Stimulated activated naive CD8-positive, alpha-beta T cell treated with anti-CD3 and anti-CD28 coated beads, Interleukin-15, Interleukin-2, amounts not matched to agents 100 U/mL and 50 U/mL, for 24 hours (primary cell): ENCODE measurements at regions not wholly inside any gene's neighbourhood (a gene's known extent, or its start where the extent isn't known, plus 50 kb on each side); places are given as distances from the start of the nearest gene placed in this dataset.
"Not testable (repeated sequence)": the region's sequence is repeated elsewhere in the genome, so short reads cannot be mapped to it uniquely, and the experiment has no call there.

Experiments used
- ATAC-seq: fragments of 150-1000 bp; cut with Tn5 transposase; one replicate; pipeline ENCODE4 v1.10.0; 2021
- DNase-seq: peaks from one replicate; pipeline ENCODE4 v3.0.0; 2021

DNA sequence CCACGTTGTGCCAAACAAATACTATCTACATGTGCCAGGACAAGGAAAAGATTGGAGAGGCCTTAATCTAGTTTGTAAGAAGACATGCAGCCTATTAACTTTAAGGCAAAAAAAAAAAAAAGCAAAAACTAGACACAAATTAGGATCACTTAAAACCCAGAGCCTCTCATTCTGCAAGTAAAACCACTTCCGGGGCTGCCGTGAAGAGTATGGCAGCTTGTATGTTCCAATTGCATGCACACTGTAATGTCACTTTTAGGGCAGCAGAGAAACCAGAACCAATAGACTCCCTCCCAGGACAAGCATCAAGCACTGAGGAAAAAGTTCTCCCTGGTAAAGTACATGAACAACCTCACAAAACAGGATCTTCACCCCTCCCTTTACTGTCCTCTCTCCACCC lies 70.6 kb downstream of the RSL24D1 start:
- DNase-seq (no peak), ATAC-seq (no peak)

DNA sequence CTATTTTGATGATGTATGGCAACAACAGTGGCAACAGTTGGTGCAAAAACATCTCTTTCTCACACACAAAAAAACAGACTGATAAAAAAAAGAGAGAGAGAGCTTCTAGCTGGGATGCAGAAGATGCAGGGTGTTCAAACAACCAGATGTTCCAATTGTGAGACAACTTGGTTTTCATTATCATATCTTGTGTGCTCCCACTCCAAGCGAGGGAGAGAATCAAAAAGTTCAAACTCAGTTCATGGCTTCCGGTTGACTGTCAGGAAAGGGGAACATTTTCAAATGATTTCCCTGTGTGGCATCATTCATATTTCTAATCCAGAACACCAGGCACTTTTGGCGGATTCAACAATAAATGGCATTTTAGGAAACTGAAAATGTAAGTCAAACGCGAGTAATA lies 72.1 kb downstream of the RSL24D1 start:
- ATAC-seq, result no peak

DNA sequence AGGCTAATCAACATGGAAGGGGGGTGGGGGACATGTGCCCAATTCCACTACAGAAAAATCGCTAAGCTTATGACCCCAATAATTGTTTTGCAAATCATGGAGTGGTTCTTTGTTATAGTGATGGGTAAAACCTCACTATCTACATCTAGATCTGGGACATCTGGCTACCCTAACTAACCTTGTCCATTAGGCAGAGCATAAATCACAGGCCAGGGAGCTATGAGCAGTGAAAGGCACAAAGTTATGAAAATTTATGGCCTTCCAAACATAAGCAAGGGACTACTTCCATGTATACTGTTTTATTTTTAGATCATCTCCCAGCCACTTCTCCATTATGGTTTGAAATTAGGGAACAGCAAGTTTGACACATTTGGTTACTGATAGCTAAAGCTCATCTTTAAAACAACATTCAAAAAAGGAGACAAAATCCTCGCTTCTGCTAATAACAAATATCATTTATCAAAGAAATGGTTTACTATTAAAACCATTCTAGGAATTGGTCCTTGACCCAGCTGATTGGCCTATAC lies 78.3 kb downstream of the RSL24D1 start:
- ATAC-seq (no peak), DNase-seq (no peak)

More for the DNA sequence above, 72.1 kb downstream of the RSL24D1 start:
- DNase-seq, result no peak

DNA sequence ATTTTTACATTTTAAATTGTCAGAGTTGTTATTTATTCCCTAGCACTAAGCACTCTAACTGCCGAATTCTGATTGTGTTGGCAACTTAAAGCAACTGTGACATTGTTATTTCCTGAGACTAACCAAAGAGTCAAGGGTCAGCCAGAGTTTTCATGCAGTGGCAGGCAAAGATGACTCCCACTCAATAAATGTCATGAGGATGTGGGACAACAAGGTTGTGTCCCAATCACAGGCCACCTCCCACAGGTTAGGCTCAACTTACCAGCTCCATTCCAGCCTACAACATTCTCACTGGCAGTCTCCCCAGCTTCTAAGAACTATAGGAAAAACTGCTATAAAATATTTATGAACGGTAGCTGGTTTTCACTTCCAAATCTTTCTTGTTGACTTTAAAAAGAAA lies 80.1 kb downstream of the RSL24D1 start:
- ATAC-seq, result no peak
- no peak for DNase-seq

DNA sequence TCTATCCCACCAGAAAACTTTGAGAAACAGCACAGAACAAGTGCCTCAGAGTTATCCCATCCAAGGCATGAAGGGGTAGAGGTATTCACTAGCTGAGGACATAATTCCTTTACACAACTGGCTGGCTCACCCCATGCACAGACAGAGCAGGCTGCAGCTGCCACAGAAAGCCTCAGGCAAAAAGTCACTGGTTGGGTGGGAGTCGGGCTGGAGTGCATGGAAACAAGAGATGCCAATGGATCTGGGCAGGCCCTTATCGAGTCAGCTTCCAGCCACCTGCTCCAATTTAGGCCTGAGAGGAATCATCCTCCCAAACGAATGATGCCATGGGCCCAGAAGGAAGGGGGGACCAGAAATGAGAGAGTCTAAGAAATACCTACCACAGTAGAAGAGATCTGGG lies 83.0 kb downstream of the RSL24D1 start:
- no peak for DNase-seq

DNA sequence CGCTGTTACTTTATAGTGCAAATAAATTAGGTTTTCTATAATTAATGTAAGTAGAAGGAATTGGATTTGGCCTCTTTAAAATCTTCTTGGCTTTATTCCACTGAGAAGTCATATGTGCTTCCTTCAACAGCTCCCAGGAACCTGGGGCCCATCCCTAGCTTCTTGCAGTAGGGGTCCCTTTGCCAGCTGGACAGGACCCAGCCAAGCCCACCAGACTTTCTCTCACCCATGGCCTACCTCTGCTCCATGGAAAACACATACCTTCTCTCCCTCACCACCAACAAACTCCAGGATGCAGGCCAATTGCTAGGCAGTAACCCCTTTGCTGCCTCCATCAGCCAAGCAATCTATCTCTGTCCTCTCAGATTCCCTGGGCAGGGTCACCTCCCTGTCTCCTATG lies 84.0 kb downstream of the RSL24D1 start:
- no peak for ATAC-seq
- DNase-seq, result no peak

More for the DNA sequence above, 83.0 kb downstream of the RSL24D1 start:
- no peak for ATAC-seq

DNA sequence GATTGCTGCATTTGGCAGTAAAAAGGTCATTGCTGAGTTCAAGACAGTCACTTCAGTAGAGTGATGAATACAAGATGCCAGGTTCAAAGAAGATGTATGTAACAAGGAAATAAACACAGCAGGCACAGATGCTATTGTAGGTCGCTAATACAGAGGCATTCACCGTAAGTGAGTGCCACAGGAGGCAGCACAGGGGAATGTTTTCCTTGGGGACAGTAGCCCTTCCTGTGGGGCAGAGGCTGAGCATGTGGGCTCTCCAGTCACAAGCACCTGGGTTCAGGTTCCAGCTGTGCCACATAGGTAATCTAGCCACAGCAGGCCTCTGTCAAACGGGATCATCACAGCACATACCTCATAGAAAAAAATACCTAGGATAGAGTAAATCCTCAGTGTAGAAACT lies 86.3 kb downstream of the RSL24D1 start:
- ATAC-seq (no peak), DNase-seq (no peak)

DNA sequence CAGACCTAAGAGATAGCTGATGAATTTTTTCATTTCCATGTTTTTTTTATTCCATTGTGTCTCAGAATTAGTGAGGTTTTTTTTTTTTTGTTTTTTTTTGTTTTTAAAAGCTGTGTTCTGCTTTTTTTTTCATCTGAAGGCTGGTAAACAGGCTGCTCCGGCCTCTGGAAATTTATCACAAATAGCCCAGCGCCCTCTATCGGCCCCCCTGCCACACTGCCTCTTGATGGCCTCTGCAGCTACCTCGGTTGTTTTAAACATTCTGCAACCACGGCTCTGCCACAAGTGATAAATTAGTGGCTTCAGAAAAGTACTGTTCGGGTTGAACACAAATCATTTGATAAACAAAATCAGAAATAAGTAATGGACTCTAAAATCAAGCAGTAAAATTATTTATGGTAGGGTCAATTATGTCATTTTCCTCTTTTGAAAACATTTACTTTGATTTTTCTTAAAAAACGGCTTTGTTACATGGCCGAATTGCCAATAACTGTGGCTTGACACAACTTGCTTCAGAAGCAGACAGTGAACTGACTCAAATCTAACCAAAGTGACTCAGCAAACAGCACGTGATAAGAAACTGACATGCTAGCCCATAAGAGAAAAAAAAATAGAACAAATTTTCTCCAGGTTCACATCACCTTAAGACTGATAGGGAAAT lies 87.8 kb downstream of the RSL24D1 start:
- DNase-seq (peak; percentile 70), ATAC-seq (no peak)

DNA sequence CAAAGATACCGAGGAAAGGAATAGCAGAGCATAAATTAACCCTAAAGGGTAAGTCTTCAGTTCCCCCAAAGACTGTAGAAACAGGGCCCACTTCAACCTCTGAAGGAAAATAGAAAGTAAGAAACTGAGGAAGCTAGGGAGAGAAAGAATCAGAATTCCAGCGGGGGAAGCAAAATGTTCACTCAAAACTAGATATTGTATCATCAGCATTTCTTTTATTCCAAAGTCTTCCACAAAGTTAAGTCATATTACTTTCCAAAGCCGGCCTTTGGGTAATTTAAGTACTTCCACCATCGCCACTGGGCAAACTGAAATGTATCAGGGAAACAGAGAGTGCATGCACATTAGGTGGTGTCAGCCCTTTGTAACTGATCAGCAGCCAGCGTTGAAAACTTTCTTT lies 88.3 kb downstream of the RSL24D1 start:
- no peak for ATAC-seq
- DNase-seq, result no peak

DNA sequence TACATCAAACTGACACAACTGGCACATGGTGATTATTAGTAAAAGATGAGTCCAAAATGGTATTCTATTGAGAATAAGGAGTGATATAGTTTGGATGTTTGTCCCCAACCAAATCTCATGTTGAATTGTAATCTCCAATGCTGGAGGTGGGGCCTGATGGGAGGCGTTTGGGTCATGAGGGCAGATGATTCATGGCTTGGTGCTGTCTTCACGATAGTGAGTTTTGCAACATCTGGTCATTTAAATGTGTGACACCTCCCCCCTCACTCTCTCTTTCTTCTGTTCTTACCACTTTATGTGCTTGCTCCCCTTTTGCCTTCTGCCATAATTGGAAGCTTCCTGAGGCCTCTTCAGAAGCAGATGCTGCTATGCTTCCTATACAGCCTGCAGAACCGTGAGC lies 90.6 kb downstream of the RSL24D1 start:
- ATAC-seq, result no peak
- no peak for DNase-seq

DNA sequence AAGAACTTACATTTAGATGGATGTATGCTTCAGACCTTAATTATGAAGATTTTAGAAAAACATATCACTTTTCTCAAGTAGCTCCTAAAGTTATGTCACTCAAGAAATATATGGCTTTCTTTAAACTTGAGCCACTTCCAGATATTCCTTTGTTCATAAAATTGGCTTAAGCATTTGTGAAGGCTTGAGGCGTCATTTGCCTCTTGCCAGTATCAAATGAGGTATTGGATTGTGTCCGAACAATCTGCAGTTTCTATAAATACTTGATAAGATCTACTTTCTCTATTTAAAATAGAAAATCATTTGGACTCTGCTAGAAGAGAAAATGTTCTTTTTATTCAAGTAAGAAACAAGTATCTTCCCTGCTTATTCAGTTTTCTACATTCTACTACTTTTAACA lies 102.6 kb downstream of the RSL24D1 start:
- no peak for ATAC-seq
- no peak for DNase-seq

DNA sequence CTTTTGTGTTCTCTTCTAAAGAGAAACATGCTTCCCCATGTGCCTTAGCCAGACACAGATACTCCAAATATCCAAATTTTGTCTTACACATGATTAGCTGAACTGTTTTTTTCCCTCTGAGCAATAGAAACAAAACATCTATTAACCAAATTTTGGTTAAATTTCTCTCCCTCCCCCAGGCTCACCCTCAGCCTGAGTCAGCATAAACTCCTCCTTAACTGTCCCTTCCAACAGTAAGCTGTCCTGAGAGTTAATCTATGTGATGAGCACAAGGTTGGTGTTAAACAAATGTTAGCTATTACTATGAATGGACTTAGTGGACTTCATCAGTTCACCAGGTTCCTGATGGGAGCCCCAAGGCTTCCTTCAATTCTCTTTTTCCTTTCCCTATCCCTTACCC lies 108.5 kb downstream of the RSL24D1 start:
- ATAC-seq (no peak), DNase-seq (no peak)

DNA sequence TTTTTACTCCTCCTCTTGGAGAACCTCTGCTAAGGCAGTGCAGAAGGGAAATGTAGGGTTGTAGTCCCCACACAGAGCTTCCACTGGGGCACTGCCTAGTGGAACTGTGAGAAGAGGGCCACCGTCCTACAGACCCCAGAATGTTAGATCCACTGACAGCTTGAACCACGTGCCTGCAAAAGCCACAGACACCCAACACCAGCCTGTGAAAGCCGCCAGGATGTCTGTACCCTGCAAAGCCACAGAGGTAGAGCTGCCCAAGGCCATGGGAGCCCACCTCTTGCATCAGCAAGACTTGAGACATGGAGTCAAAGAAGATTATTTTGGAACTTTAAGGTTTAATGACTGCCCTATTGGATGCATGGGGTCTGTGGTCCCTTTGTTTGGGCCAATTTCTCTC lies 112.1 kb downstream of the RSL24D1 start:
- no peak for ATAC-seq

DNA sequence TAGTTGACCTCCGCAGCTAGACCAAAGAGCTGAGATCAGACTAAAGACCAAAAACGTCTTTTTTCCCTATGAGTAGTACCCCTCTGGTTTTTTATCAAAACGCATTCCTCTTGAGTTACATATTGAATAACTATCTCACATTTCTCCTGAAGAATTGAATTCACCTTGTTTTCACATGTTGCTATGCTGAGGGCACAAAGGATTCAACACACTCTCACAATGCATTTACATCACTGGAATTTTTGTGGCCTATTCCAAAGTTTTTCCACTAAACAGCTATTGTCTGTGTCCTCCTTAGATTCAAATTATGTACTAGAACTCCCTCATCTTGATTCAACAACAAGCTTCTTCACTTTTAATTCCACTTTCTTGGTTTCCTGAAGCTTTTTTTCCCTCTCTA lies 112.5 kb downstream of the RSL24D1 start:
- ATAC-seq, result no peak
- DNase-seq, result no peak

More for the DNA sequence above, 112.1 kb downstream of the RSL24D1 start:
- DNase-seq, result no peak

DNA sequence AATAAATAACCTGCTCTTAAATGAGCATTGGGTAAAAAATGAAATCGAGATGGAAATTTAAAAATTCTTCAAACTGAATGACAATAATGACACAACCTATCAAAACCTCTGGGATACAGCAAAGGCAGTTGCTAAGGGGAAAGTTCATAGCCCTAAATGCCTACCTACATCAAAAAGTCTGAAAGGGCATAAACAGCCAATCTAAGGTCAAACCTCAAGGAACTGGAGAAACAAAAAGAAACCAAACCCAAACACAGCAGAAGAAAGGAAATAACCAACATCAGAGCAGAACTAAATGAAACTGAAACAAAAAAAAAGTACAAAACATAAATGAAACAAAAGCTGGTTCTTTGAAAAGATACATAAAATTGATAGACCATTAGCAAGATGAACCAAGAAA lies 119.7 kb downstream of the RSL24D1 start:
- DNase-seq, ATAC-seq: not testable (repeated sequence)

DNA sequence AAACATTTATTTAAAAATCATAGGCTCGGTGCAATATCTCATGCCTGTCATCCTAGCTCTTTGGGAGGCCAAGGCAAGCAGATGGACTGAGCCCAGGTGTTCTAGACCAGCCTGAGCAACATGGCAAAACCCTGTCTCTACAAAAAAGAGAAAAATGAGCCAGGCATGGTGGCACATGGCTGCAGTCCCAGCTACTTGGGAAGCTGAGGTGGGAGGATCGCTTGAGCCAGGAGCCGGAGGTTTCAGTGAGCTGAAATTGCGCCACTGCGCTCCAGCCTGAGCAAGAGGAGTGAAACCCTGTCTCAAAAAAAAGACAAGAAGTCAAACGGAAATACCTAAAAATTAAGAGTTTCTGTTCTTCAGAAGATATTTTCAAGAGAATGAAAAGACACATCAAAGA lies 122.3 kb downstream of the RSL24D1 start:
- DNase-seq, result no peak
- no peak for ATAC-seq

DNA sequence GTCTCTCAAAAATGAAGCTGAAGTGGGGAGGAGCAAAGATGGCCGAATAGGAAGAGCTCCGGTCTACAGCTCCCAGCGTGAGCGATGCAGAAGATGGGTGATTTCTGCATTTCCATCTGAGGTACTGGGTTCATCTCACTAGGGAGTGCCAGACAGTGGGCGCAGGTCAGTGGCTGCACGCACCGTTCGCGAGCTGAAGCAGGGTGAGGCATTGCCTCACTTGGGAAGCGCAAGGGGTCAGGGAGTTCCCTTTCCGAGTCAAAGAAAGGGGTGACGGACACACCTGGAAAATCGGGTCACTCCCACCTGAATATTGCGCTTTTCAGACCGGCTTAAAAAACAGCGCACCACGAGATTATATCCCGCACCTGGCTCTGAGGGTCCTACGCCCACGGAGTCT lies 132.8 kb downstream of the RSL24D1 start:
- ATAC-seq, DNase-seq: not testable (repeated sequence)

DNA sequence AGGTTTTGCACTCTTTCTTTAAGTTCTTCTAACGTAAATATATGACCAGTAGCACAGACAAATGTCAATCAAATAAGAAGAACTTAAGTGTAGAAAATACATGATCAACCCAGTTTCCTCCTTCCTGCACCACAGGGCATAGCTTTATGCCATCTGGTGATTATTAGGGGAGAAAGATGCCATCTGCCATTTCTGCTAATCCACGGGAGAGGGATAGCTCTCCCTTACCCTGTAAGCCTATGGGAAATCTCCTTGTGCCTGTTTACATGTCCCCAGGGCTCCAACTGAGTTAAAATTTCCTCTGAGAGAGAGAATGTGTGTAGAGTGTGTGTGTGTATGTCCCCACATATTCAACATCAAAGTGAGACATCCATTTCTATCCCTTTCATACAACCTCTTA lies 135.9 kb downstream of the RSL24D1 start:
- ATAC-seq, result no peak
- no peak for DNase-seq

DNA sequence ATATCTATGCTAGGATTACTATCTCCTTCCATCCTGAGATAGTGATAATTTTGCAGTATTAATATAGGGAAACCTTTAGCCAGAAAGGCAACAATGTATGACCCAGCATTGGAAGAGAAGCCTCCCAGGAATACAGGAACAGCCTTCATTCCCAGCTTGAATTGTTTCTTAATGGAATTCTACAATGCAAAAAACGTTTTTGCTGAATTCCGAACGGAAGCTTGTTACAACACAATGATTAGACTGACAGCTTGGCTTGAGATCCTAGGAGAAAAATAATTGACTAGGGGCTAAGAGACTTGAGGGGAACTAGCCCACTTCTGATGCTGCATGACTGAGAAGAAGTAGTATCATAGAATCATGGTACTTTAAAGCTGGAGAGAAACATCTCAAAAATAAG lies 140.2 kb downstream of the RSL24D1 start:
- DNase-seq, result no peak
- no peak for ATAC-seq

DNA sequence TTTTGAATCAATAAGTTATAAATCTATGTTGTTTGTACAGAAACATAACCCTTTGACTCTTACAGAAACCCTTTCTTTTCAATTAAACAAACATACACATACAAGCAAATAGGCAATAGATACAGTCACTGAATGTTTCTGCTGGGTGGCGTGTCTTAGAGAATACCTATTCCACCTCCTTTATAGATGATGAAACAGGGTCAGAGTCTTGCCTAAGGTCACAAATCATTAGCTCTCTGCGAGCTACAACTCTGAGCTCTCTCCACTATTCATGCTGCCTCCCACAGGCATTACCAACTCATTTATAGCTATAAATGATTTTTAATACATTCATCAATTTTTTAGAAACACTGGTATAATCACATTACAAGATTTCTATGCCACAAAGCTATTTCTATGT lies 152.6 kb downstream of the RSL24D1 start:
- no peak for DNase-seq
- no peak for ATAC-seq

DNA sequence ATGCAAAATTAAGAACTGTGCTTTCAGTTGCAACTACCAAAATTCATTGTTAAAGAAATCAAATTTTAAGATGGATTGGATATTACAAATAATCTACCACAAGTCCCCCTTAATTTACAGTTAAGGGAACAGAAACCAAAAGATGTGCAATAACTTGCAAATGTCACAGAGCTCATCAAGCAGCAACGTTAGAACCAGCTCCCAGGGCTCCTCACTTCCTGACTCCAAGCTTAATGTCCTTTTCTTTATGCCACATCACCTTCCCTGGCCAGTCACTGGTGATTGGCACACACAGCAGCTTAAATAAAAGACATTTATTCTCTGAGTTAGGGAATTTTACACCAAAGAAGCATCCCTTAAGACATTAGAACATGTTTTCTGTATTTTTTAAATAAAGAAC lies 159.7 kb downstream of the RSL24D1 start:
- ATAC-seq (no peak), DNase-seq (no peak)

DNA sequence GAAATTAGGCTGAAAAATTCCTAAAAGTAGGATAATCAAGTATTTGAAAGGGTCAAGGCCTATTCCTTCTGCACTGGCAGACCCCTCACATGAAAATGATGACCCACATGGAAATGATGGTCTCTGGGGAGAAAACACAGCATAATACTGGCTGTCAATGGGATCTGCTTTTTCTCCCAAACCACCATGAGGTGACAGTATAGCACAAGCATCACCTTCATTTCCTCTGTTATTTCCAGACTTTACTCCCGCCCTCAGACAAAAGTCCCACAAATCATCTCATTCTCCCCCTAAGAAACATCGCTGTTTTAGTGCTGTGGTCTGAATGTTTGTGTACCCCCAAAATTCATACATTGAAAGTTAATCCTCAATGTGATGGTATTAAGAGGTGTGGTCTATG lies 161.0 kb downstream of the RSL24D1 start:
- ATAC-seq, result no peak

DNA sequence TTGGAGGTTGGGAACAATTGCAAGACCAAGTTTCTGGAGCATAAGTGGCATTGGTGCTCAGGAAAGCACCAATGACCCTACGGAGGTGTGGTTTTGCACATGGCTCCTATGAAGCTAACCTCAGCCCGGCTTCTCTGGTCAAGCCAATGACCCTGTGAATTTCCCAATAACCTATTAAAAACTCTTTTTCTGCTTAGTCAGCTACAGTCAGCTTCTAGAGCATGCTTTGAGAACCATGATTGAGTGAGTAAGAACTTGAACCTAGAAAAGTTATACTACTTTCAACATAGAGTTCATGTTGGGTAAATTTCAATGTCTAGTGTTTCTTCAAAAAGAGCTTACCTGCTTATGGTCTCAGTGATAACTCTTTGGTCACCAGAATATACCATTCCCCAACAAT lies 163.2 kb downstream of the RSL24D1 start:
- ATAC-seq (no peak), DNase-seq (no peak)

More for the DNA sequence above, 161.0 kb downstream of the RSL24D1 start:
- no peak for DNase-seq

DNA sequence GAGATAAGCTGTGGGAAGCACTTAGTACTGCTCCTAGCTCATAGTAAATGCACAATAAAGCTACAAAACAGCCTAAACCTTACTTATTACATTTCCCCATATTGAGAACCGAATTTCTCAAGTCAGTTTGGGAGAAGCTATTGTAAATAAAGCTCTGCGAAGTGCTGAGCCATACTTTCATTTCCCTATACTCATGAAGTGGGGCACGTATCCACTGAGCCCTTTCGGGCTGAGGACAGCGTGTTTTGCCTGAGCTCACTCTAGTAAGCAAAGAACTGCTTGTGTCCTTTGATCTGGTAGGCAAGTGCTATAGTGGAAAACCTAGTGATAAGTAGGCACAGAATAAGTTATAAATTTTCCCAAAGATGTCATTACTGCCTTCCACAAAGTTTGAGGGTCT lies 165.0 kb downstream of the RSL24D1 start:
- ATAC-seq, result no peak

DNA sequence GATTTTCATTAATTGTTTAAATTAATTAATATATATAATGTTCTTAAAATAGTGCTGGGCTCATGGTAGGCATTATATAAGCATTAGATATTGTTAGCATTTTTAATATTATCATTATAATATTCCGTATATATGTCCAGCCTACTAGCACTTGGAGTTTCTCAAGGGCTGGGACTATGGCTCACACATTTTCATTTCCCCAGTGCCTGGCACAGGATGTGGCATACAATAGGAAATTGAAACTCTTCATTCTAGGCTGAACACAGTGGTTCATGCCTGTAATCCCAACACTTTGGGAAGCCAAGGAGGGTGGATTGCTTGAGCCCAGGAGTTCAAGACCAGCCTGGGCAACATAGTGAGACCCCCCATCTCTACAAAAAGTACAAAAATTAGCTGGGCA lies 170.4 kb downstream of the RSL24D1 start:
- ATAC-seq (no peak), DNase-seq (no peak)

More for the DNA sequence above, 165.0 kb downstream of the RSL24D1 start:
- no peak for DNase-seq
